ENCODE measurements at regions not wholly inside any gene's neighbourhood (a gene's known extent, or its start where the extent isn't known, plus 50 kb on each side); places are given as distances from the start of the nearest gene placed in this dataset.
"Not testable (repeated sequence)": the region's sequence is repeated elsewhere in the genome, so short reads cannot be mapped to it uniquely, and the experiment has no call there.

DNA sequence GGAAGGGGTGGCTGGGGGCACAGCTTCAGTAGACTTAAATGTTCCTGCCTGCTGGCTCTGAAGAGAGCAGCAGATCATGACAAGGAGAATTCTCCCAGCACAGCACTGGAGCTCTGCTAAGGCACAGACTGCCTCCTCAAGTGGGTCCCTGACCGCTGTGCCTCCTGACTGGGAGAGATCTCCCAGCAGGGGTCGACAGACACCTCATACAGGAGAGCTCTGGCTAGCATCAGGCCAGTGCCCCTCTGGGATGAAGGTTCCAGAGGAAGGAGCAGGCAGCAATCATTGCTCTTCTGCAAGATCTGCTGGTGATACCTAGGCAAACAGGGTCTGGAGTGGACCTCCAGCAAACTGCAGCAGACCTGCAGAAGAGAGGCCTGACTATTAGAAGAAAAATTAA is 877.5 kb upstream of the CRIM1 start:
- TF ChIP-seq, protein P1, sequence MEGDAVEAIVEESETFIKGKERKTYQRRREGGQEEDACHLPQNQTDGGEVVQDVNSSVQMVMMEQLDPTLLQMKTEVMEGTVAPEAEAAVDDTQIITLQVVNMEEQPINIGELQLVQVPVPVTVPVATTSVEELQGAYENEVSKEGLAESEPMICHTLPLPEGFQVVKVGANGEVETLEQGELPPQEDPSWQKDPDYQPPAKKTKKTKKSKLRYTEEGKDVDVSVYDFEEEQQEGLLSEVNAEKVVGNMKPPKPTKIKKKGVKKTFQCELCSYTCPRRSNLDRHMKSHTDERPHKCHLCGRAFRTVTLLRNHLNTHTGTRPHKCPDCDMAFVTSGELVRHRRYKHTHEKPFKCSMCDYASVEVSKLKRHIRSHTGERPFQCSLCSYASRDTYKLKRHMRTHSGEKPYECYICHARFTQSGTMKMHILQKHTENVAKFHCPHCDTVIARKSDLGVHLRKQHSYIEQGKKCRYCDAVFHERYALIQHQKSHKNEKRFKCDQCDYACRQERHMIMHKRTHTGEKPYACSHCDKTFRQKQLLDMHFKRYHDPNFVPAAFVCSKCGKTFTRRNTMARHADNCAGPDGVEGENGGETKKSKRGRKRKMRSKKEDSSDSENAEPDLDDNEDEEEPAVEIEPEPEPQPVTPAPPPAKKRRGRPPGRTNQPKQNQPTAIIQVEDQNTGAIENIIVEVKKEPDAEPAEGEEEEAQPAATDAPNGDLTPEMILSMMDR (IDR thresholded peaks at IDR 0.05): not testable (repeated sequence)
- TF ChIP-seq POLR2A (IDR thresholded peaks at IDR 0.05): not testable (repeated sequence)

Data from uterus (tissue), 2 donors.